ENCODE measurements at regions not wholly inside any gene's neighbourhood (a gene's known extent, or its start where the extent isn't known, plus 50 kb on each side); places are given as distances from the start of the nearest gene placed in this dataset.
"Not testable (repeated sequence)": the region's sequence is repeated elsewhere in the genome, so short reads cannot be mapped to it uniquely, and the experiment has no call there.

DNA sequence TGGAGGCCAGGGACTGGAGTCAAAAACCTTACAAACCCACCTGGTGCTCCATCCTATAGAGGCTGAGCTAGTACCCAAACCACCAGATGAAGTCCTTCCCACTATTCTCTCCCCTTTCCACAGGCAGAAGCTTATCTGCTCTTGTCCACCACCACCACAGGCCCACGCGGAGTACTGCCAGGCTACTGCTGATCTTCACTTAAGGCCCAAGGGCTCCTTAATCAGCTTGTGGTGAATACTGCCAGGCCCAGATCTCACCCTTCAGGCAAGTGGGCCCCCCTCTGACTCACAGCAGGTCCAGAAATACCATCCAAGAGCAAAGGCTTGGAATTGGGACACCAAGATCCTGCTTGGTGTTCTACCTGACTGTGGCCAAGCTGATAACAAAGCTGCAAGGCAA, 598.1 kb upstream of the CBLB start:
- Histone ChIP-seq H3K4me1 (ENCODE audit: control insufficient read depth, insufficient read depth, low read length) (no peaks in the 10 kb centered on the region), H3K9me3 (ENCODE audit: control insufficient read depth, insufficient read depth, low read length) (no peaks in the 10 kb centered on the region), H3K9ac (ENCODE audit: low read depth, low read length) (no peak overlapping the region), H3K27me3 (ENCODE audit: control insufficient read depth, insufficient read depth, low read length) (no peaks in the 10 kb centered on the region), H3K36me3 (ENCODE audit: control insufficient read depth, insufficient read depth, low read length) (no peaks in the 10 kb centered on the region), H3K4me3 (ENCODE audit: low read depth, low read length) (no peak overlapping the region)

DNA sequence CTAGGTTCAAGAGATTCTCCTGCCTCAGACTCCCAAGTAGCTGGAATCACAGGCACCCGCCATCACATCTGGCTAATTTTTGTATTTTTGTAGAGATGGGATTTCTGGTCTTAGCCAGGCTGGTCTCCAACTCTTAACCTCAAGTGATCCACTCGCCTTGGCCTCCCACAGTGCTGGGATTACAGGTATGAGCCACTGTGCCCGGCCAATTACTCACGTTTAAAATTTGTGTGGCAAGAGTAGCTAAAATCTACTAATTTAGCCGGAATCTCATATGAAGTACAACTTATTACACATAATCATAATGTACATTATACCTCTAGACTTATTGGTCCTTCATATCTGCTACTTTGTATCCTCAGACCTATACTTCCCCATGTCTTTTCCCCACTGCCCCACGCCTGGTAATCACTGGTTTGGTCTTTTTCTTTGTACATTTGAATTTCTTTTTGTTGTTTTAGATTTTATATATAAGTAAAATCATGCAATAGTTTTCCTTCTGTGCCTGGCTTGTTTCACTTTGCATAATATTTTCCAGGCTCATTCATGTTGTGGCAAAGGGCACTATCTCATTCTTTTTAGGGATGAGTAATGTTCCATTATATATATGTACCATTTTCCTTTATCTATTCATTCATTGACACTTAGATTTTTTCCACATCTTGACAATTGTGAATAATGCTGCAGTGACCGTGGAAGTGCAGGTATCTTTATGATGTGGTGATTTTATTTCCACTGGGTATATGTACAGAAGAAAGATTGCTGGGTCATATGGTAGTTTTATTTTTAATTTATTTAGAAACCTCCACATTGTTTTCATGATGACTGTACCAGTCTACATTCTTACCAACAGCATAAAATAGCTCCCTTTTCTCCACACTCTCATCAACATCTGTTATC, 605.0 kb upstream of the CBLB start:
- Histone ChIP-seq H3K36me3 (ENCODE audit: control insufficient read depth, insufficient read depth, low read length) (no peaks in the 10 kb centered on the region), H3K4me1 (ENCODE audit: control insufficient read depth, insufficient read depth, low read length) (no peaks in the 10 kb centered on the region), H3K27me3 (ENCODE audit: control insufficient read depth, insufficient read depth, low read length) (no peaks in the 10 kb centered on the region), H3K9me3 (ENCODE audit: control insufficient read depth, insufficient read depth, low read length) (no peaks in the 10 kb centered on the region), H3K9ac (ENCODE audit: low read depth, low read length) (no peak overlapping the region), H3K4me3 (ENCODE audit: low read depth, low read length) (no peak overlapping the region)

DNA sequence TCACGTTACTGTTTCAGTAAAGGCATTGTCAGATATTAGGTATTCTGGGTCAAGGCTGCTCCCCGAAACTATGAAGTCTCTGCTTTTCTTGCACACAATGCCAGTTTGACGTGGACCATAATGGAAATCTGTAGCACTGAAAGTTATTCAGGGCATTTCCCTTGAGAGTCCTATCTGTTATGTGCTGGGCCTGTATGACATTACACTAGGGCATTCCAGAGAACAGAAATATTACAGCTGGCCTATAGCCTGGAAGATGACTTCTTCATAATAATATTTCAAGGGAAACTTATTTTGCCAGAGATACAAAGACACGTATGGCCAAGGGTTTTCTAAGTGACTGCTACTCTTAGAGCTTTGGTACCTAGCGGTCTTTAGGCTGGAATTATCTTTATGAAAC, 613.6 kb upstream of the CBLB start:
- Histone ChIP-seq H3K4me1 (ENCODE audit: control insufficient read depth, insufficient read depth, low read length) (no peaks in the 10 kb centered on the region), H3K36me3 (ENCODE audit: control insufficient read depth, insufficient read depth, low read length) (no peaks in the 10 kb centered on the region), H3K27me3 (ENCODE audit: control insufficient read depth, insufficient read depth, low read length) (no peaks in the 10 kb centered on the region), H3K9me3 (ENCODE audit: control insufficient read depth, insufficient read depth, low read length) (no peaks in the 10 kb centered on the region), H3K9ac (ENCODE audit: low read depth, low read length) (no peak overlapping the region), H3K4me3 (ENCODE audit: low read depth, low read length) (no peak overlapping the region)

DNA sequence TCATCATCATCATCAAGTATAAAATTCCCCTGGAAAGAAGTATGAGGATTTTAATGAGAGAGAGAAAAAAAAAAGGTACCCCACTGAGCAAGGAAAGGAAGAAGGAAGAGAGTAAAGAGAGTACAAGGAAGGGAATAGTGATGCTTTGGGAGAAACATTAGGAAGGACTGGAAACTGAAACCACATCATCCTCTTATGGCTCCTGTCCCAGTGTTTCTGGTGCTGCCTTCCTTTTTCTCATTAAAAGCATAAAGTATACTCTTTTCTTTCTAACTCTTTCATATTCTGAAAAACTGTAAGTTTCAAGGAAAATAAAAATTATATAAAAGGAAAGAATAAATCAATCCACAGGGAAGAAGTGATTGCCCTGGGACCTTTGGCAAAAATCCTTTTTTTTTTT, 616.4 kb upstream of the CBLB start:
- Histone ChIP-seq H3K9ac (ENCODE audit: low read depth, low read length) (no peak overlapping the region), H3K9me3 (ENCODE audit: control insufficient read depth, insufficient read depth, low read length) (no peaks in the 10 kb centered on the region), H3K4me3 (ENCODE audit: low read depth, low read length) (no peak overlapping the region), H3K27me3 (ENCODE audit: control insufficient read depth, insufficient read depth, low read length) (no peaks in the 10 kb centered on the region), H3K4me1 (ENCODE audit: control insufficient read depth, insufficient read depth, low read length) (no peaks in the 10 kb centered on the region), H3K36me3 (ENCODE audit: control insufficient read depth, insufficient read depth, low read length) (no peaks in the 10 kb centered on the region)

DNA sequence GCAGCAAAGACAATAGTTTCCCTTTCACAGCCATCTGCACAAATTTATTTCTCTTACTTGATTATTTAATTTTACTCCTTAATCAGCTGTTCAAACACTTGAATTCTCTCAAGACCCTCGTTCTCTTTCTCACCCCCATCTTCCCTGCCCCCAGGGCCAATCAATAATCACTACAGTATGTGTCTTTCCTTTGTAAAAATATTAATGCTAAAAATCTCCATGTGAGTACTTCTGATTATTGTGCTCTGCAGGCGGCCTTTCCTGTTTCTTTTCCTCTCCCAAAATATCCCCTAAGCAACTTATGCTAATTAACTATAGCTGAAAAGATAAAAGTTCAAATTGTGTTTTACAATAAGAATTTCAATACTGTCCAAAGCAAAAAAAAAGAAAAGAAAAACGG, 617.0 kb upstream of the CBLB start:
- Histone ChIP-seq H3K36me3 (ENCODE audit: control insufficient read depth, insufficient read depth, low read length) (no peaks in the 10 kb centered on the region), H3K27me3 (ENCODE audit: control insufficient read depth, insufficient read depth, low read length) (no peaks in the 10 kb centered on the region), H3K9ac (ENCODE audit: low read depth, low read length) (no peak overlapping the region), H3K4me3 (ENCODE audit: low read depth, low read length) (no peak overlapping the region), H3K9me3 (ENCODE audit: control insufficient read depth, insufficient read depth, low read length) (no peaks in the 10 kb centered on the region), H3K4me1 (ENCODE audit: control insufficient read depth, insufficient read depth, low read length) (no peaks in the 10 kb centered on the region)

DNA sequence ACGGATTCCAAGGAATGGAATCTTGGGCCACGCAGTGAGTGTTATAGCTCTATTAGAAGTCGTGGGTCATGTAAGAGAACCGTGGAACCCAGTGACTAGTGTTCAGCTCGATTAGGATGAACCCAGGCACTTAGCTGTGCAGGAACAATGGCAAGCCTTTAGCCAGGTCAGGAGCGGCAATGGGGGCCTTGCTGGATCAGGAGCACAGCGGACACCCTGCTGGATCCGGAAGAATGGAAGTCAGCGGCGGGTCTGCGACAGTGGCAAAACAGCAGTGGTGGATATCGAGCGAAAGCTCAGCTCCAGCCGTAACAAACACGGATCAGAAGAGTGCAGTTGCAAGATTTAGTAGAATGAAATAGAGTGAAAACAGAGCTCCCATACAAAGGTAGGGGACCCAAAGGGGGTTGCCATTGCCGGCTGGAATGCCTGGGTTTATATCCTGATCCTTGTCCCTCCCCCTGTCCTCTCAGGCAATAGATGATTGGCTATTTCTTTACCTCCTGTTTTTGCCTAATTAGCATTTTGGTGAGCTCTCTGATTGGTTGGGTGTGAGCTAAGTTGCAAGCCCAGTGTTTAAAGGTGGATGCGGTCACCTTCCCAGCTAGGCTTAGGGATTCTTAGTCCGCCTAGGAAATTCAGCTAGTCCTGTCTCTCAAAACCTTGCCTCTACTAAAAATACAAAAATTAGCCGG, 618.3 kb upstream of the CBLB start:
- not testable (repeated sequence) for H3K4me1 ChIP-seq (ENCODE audit: control insufficient read depth, insufficient read depth, low read length); H3K9me3 ChIP-seq (ENCODE audit: control insufficient read depth, insufficient read depth, low read length); H3K27me3 ChIP-seq (ENCODE audit: control insufficient read depth, insufficient read depth, low read length); H3K36me3 ChIP-seq (ENCODE audit: control insufficient read depth, insufficient read depth, low read length); H3K4me3 ChIP-seq (ENCODE audit: low read depth, low read length); H3K9ac ChIP-seq (ENCODE audit: low read depth, low read length)

DNA sequence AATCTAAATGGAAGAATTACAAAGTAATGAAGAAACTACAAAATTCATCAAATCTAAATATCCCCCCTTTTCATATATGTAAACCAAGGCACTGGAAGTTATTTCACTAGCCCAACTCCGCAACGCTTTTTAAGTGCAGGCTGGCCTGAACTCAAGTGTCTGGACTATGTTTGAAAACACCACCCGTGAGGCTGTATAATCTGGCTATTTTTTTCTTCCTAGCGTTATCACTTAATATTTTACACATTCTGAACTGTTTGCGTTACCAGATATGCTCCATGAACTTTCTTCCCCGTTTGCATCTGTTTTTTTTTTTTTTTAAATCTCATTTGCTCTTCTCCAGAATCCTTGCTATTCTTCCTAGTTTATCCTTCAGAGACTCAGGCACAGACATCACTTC, 619.5 kb upstream of the CBLB start:
- no peaks in the 10 kb centered on the region for H3K36me3 ChIP-seq (ENCODE audit: control insufficient read depth, insufficient read depth, low read length)
- H3K27me3 ChIP-seq (ENCODE audit: control insufficient read depth, insufficient read depth, low read length), result no peaks in the 10 kb centered on the region
- no peaks in the 10 kb centered on the region for H3K4me1 ChIP-seq (ENCODE audit: control insufficient read depth, insufficient read depth, low read length)
- H3K9ac ChIP-seq (ENCODE audit: low read depth, low read length), result no peak overlapping the region
- H3K4me3 ChIP-seq (ENCODE audit: low read depth, low read length), result no peak overlapping the region
- no peaks in the 10 kb centered on the region for H3K9me3 ChIP-seq (ENCODE audit: control insufficient read depth, insufficient read depth, low read length)

DNA sequence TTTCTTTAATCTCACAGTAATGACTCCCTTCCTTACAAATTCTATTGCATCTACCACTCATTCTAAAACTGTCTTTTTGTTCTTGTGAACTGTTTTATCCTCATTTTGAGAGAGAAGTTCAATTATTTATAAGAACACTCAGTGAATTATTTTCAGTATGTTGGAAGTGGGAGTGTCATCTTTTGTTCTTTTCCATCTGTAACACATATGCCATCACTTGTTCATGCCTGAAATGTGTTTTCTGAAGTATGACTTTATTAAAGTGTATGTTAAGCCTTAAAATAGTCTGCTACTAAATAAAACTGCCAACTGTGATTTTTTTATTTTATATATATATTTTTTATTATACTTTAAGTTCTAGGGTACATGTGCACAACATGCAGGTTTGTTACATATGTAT, 623.0 kb upstream of the CBLB start:
- Histone ChIP-seq H3K9ac (ENCODE audit: low read depth, low read length) (no peak overlapping the region), H3K36me3 (ENCODE audit: control insufficient read depth, insufficient read depth, low read length) (no peaks in the 10 kb centered on the region), H3K4me3 (ENCODE audit: low read depth, low read length) (no peak overlapping the region), H3K4me1 (ENCODE audit: control insufficient read depth, insufficient read depth, low read length) (no peaks in the 10 kb centered on the region), H3K9me3 (ENCODE audit: control insufficient read depth, insufficient read depth, low read length) (no peaks in the 10 kb centered on the region), H3K27me3 (ENCODE audit: control insufficient read depth, insufficient read depth, low read length) (no peaks in the 10 kb centered on the region)

DNA sequence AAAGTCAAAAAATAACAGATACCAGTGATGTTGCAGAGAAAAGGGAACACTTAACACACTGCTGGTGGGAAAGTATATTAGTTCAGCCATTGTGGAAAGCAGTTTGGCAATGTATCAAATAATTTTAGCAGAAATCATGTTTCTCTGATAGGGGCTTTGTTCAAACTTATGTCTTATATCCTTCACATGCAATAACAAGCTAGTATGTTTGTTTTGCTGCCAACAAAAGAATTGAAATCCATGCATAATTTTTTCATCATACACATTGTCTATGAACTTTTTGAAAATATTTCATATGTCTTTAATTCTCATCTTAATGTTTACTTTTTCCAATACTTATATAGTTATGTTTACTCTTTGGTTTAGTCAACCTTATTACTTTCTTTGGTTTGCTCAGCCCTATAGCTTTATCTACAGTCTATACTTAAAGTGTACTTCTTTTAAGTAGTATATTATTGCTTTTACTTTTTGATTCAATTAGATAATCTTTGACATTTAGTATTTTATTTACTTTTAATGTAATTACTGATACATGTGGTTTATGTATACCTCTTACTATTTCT, 639.6 kb upstream of the CBLB start:
- H3K4me1 ChIP-seq (ENCODE audit: control insufficient read depth, insufficient read depth, low read length), result no peaks in the 10 kb centered on the region

DNA sequence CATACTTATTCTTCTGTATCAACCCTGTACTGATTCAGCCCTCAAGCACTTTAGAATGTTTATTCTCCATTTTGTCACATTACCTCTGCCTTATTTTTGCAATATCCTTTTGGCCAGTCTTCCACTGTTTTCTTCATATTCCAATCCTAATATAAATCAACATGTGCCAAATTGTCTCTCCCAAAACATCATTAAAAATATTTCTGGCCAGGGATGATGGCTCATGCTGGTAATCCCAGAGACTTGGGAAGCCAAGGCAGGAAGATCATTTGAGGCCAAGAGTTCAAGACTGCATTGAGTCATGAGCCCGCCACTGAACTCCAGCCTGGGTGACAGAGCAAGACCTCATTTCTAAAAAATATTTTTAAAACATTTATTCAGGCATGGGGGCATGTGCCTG, 641.4 kb upstream of the CBLB start:
- no peak overlapping the region for H3K4me3 ChIP-seq (ENCODE audit: low read depth, low read length)
- H3K9ac ChIP-seq (ENCODE audit: low read depth, low read length), result no peak overlapping the region
- H3K36me3 ChIP-seq (ENCODE audit: control insufficient read depth, insufficient read depth, low read length), result no peaks in the 10 kb centered on the region
- no peaks in the 10 kb centered on the region for H3K4me1 ChIP-seq (ENCODE audit: control insufficient read depth, insufficient read depth, low read length)
- no peaks in the 10 kb centered on the region for H3K9me3 ChIP-seq (ENCODE audit: control insufficient read depth, insufficient read depth, low read length)
- no peaks in the 10 kb centered on the region for H3K27me3 ChIP-seq (ENCODE audit: control insufficient read depth, insufficient read depth, low read length)

More for the DNA sequence above, 639.6 kb upstream of the CBLB start:
- Histone ChIP-seq H3K4me3 (ENCODE audit: low read depth, low read length) (no peak overlapping the region), H3K36me3 (ENCODE audit: control insufficient read depth, insufficient read depth, low read length) (no peaks in the 10 kb centered on the region), H3K9ac (ENCODE audit: low read depth, low read length) (no peak overlapping the region), H3K27me3 (ENCODE audit: control insufficient read depth, insufficient read depth, low read length) (no peaks in the 10 kb centered on the region), H3K9me3 (ENCODE audit: control insufficient read depth, insufficient read depth, low read length) (no peaks in the 10 kb centered on the region)

DNA sequence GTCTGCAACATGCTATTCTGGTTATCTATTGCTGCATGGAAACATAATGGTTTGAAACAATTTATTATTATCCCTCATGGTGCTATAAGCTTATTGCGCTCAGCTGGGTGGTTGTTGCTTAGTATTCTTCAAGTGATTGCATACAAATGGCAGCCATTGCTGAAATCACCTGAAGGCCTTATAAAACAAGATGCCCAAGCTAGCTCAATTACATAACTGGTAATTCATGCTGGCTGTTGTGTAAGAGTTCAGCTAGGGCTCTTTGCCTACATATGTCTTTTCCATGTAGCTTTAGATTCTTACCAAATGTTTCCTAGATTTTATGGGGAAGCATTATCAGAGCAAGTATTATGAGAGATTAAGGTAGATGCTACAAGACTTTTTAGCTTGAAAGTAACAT, 644.0 kb upstream of the CBLB start:
- H3K9ac ChIP-seq (ENCODE audit: low read depth, low read length), result no peak overlapping the region
- no peaks in the 10 kb centered on the region for H3K36me3 ChIP-seq (ENCODE audit: control insufficient read depth, insufficient read depth, low read length)
- H3K27me3 ChIP-seq (ENCODE audit: control insufficient read depth, insufficient read depth, low read length), result no peaks in the 10 kb centered on the region
- H3K4me3 ChIP-seq (ENCODE audit: low read depth, low read length), result no peak overlapping the region
- no peaks in the 10 kb centered on the region for H3K9me3 ChIP-seq (ENCODE audit: control insufficient read depth, insufficient read depth, low read length)
- no peaks in the 10 kb centered on the region for H3K4me1 ChIP-seq (ENCODE audit: control insufficient read depth, insufficient read depth, low read length)

DNA sequence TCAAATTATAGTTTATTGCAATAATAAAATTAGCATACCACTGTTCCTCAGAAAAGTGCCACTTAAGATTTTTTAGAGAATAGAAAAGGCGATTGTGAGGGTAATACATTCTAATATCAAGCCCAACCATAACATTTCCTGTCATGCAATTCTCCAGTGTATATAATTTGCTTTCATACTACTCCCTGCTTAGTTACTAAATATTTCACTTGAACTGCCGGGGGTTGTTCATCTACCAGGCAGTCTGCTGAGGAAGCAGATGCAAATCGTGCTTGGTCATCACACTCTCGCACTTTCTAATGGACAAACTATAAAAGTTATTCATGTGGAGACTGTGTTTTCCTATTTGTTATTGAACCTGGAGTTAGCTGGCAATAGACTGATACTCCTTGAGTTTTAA, 645.6 kb upstream of the CBLB start:
- H3K27me3 ChIP-seq (ENCODE audit: control insufficient read depth, insufficient read depth, low read length), result no peaks in the 10 kb centered on the region
- H3K4me1 ChIP-seq (ENCODE audit: control insufficient read depth, insufficient read depth, low read length), result no peaks in the 10 kb centered on the region
- no peak overlapping the region for H3K9ac ChIP-seq (ENCODE audit: low read depth, low read length)
- H3K36me3 ChIP-seq (ENCODE audit: control insufficient read depth, insufficient read depth, low read length), result no peaks in the 10 kb centered on the region
- H3K4me3 ChIP-seq (ENCODE audit: low read depth, low read length), result no peak overlapping the region
- H3K9me3 ChIP-seq (ENCODE audit: control insufficient read depth, insufficient read depth, low read length), result no peaks in the 10 kb centered on the region

Measured in iPS-15b (cell line).